ENCODE measurements at regions not wholly inside any gene's neighbourhood (a gene's known extent, or its start where the extent isn't known, plus 50 kb on each side); places are given as distances from the start of the nearest gene placed in this dataset.
"Not testable (repeated sequence)": the region's sequence is repeated elsewhere in the genome, so short reads cannot be mapped to it uniquely, and the experiment has no call there.

DNA sequence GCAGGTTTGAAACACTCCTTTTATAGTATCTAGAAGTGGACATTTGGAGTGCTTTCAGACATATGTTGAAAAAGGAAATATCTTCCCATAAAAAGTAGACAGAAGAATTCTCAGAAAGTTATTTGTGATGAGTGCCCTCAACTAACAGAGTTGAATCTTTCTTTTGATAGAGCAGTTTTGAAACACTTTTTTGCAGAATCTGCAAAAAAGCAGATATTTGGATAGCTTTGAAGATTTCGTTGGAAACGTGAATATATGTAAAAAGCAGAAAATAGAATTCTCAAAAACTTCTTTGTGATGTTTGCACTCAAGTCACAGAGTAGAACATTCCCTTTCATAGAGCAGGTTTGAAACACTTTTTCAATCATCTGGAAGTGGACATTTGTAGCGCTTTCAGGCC, 676.4 kb upstream of the ZNF337 start:
- DNase-seq: not testable (repeated sequence)

DNA sequence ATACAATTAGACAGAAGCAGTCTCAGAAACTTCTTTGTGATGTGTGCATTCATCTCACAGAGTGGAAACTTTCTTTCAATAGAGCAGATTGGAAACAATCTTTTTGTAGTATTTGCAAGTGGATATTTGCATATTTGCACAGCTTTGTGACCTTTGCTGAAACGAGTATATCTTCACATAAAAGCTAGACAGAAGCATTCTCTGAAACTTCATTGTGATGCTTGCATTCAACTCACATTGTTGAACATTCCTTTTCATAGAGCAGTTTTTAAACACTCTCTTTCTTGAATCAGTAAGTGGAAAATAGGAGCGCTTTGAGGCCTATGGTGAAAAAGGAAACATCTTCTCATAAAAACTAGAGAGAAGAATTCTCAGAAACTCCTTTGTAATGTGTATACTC, 657.9 kb upstream of the ZNF337 start:
- no peak for DNase-seq

DNA sequence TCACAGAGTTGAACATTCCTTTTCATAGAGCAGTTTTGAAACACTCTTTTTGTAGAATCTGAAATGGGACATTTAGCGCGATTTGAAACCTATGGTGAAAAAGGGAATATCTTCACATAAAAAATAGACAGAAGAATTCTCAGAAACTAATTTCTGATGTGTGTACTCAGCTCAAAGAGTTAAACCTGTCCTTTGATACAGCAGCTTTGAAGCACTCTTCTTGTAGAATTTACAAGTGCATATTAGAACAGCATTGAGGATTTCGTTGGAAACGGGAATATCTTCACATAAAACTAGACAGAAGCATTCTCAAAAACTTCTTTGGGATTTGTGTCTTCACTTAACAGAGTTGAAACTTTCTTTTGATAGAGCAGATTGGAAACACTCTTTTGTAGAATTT, 650.7 kb upstream of the ZNF337 start:
- DNase-seq: no peak

DNA sequence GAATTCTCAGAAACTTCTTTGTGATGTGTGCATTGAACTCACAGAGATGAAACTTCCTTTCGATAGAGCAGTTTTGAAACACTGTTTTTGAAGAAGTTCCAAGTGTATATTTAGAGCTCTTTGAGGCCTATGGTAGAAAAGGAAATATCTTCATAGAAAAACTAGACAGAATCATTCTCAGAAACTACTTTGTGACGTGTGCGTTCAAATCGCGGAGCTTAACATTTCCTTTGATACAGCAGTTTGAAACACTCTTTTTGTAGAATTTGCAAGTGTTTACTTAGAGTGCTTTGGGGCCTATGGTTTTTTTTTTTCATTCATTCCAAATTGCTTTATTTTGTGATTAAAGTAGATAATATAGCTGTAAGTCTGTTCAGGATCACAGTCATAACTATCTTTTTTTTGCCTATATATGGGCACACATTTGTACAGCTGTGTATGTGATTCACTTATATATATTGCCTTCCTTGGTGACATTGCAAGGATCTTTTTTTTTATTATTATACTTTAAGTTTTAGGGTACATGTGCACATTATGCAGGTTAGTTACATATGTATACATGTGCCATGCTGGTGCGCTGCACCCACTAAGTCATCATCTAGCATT, 643.9 kb upstream of the ZNF337 start:
- not testable (repeated sequence) for DNase-seq

DNA sequence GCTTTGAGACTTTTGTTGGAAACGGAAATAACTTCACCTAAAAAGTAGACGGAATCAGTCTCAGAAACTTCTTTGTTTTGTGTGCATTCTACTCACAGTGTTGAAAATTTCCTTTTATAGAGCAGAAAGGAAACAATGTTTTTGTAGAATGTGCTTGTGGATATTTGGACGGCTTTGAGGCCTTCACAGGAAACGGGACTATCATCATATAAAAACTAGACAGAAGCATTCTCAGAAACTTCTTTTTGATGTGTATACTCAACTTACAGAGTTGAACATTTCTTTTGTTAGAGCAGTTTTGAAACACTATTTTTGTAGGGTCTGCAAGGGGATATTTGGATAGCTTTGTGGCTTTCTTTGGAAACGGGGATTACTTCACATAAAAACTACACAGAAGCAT, 627.5 kb upstream of the ZNF337 start:
- no peak for DNase-seq

DNA sequence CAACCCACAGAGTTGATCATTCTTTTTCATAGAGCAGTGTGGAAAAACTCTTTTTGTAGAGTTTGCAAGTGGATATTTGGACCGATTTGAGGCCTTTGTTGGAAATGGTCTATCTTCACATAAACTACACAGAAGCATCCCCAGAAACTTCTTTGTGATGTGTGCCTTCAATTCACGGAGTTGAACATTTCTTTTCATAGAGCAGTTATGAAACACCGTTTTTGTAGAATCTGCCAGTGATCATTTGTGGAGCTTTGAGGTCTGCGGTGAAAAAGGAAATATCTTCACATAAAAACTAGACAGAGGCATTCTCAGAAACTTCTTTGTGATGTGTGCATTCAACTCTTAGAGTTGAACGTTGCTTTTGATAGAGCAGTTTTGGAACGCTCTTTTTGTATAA, 618.4 kb upstream of the ZNF337 start:
- no peak for DNase-seq

DNA sequence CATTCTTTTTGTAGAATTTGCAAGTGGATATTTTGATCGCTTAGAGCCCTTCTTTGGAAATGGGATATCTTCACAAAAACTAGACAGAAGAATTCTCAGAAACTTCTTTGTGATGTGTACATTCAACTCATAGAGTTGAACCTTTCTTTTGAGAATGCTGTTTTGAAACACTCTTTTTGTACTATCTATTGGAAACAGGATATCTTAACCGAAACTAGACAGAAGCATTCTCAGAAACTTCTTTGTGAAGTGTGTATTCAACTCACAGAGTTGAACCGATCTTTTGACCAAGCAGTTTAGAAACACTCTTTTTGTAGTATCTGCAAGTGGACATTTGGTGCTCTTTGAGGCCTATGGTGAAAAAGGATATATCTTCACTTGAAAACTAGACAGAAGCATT, 613.1 kb upstream of the ZNF337 start:
- DNase-seq: not testable (repeated sequence)

DNA sequence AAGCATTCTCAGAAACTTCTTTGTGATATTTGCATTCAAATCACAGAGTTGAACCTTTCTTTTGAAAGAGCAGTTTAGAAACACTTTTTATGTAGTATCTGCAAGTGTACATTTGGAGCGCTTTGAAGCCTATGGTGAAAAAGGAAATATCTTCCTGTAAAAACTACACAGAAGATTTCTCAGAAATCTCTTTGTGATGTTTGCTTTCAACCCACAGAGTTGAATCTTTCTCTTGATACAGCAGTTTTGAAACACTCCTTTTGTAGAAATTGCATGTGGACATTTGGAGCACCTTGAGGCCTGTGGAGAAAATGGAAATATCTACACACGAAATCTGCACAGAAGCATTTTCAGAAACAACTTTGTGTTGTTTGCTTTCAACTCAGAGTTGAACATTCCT, 612.3 kb upstream of the ZNF337 start:
- DNase-seq: no peak

DNA sequence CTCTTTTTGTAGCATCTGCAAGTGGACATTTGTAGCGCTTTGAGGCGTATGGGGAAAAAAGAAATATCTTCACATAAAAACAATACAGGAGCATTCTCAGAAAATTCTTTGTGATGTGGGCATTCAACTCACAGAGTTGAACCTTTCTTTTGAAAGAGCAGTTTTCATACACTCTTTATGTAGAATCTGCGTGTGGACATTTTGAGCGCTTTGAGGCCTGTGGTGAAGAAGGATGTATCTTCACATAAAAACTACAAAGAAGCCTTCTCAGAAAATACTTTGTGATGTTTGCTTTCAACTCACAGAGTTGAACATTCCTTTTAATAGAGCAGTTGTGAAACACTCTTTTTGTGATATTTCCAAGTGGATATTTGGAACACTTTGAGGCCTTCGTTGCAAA, 598.4 kb upstream of the ZNF337 start:
- DNase-seq: no peak

DNA sequence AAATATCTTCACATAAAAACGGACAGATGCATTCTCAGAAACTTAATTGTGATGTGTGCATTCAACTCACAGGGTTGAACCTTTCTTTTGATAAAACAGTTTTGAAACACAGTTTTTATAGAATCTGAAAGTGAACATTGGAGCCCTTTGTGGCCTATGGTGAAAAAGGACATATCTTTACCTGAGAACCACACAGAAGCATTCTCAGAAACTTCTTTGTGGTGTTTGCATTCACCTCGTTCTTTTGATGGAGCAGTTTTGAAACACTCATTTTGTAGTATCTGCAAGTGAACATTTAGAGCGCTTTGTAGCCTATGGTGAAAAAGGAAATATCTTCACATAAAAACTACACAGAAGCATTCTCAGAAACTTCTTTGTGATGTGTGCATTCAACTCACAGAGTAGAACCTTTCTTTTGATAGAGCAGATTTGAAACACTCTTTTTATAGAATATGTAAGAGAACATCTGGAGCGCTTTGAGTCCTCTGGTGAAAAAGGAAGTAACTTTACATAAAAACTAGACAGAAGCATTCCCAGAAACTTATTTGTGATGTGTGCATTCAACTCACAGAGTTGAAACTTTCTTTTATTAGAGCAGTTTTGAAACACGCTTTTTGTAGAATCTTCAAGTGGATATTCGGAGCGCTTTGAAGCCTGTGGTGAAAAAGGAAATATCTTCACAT, 591.9 kb upstream of the ZNF337 start:
- not testable (repeated sequence) for DNase-seq

DNA sequence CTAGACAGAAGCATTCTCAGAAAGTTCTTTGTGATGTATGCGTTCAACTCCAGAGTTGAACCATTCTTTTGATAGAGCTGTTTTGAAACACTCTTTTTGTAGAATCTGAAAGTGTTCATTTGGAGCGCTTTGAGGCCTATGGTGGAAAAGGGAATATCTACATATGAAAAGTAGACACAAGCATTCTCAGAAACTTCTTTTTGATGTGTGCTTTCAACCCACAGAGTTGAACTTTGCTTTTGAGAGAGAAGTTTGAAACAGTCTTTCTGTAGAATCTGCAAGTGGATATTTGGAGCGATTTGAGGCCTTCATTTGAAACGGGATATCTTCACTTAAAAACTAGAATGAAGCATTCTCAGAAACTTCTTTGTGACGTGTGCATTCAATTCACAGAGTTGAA, 582.6 kb upstream of the ZNF337 start:
- DNase-seq: no peak

DNA sequence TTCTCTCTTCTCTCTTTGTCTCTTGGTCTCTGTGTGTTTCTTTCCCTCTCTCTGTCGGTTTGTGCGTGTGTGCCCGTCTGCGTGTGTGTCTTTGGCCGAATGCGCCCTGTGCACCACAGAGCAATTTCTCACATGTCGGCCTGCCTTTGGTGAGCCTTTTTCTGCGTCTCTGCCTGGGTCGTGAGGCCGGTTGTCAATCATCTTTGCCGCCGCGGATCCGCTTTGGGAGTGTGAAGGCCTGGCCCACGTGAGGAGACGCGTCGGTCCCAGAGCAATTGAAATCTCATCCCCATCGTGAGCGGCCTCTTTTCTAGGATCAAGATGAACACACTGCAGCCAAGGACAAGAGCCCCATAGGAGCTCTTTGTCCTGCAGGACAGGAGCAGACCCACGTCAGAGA, 580.7 kb upstream of the ZNF337 start:
- DNase-seq: no peak

DNA sequence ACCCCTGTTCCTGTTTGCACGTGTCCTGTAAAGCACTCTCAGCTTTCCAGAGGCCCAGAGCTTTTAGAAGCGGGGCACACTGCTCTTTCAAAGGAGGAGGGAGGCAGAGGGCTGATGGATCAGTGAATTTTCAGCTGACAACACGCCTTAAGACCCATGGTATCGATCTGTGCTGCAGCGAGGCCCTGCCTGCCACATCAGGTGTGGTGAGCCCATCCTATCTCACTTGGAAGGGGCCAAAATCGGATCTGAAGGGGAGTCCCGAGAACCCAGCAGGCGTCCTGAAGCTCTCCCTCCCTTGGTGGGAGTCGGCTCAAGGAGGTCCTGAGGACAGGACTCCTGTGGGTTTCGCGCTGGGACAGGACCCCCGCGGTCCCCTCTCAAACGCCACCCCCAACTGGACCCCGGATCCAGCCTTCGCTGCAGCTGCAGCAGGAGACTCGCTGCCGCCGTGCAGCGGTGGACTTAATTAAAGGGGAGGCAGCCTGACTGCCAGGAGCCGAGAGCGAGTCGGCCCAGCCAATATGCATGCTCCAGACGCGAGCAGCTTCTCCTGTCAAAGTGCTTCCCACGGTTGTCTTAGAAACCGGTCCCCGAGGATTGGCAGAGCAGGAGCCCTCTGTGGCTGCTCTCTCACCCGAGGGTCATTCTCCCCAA, 580.0 kb upstream of the ZNF337 start:
- peak; percentile 10 for DNase-seq

DNA sequence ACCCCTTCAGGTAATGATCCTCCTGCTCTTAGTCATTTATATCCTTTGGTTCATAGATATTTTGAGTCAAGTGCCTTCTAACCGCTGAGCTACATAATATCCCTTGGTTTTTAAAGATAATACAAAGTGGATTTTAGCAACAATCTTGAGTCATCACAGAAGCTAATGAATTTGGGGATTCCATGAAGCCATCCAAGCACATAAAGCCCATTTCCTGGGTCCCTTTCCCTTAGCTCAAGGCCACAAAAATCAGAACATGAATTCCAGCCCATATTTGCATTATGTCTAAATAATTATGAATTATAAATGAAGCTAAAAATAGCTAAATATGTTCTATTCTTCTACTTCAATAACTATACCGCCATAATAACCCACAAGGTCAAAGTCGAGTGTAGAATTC, 572.1 kb upstream of the ZNF337 start:
- DNase-seq: not testable (repeated sequence)

DNA sequence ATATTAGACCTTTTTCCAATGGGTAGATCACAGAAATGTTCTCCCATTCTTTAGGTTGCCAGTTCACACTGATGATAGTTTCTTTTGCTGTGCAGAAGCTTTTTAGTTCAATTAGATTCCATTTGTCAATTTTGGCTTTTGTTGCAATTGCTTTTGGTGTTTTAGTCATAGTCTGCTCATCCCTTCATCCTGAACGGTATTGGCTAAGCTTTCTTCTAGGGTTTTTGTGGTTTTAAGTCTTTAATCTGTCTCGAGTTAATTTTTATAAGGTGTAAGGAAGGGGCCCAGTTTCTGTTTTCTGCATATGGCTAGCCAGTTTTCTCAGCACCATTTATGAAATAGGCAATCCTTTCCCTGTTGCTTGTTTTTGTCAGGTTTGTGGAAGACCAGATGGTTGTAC, 564.3 kb upstream of the ZNF337 start:
- not testable (repeated sequence) for DNase-seq

DNA sequence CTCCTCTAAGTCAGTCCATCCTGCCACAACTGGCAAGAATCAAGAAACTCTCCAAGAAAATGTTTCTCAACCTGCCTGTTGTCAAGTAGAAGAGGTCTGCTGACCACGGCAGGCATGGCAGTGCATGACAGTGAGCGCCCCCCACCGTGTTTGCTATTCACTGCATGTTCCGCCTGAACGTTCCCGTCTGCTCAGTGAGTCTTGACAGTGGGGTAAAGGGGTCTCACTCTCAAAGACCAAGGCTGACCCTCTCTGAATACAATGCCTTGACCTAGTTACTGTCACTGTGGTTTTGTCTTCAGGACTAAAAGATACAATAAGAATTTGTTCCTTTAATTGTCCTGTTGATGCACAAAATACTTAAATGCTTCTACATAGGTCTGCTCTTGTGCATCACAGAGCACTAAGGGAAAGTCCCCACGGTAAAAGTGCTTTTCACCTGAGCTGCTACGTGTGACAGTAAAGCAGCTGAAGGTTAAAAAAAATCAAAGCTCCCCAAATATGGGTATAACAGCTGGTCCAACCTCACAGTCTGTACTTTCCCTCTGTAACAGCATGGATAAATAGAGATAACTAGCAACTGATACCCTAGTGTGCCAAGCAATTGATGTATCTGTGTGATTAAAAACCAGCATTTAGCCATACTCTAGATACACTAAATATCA, 555.8 kb upstream of the ZNF337 start:
- not testable (repeated sequence) for DNase-seq

DNA sequence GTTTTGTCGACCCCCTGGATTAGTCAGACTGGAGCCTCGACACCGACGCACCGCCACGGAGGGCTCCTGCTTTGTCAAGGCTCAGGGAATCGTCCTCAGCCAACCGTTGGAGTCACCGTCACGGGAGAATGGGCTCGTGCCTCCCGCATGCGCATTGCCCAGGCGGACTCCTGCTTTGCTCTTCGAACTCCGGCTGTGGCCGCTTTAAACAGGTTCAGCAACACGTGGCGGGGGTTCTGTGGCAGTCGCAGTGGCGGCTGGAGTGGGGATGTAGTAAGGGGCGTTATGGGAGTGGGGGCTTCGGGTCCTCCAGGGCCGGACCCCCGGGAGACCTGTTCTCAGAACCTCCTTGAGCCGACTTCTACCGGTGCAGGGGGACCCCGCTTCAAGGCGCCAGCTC, 554.7 kb upstream of the ZNF337 start:
- DNase-seq: not testable (repeated sequence)

DNA sequence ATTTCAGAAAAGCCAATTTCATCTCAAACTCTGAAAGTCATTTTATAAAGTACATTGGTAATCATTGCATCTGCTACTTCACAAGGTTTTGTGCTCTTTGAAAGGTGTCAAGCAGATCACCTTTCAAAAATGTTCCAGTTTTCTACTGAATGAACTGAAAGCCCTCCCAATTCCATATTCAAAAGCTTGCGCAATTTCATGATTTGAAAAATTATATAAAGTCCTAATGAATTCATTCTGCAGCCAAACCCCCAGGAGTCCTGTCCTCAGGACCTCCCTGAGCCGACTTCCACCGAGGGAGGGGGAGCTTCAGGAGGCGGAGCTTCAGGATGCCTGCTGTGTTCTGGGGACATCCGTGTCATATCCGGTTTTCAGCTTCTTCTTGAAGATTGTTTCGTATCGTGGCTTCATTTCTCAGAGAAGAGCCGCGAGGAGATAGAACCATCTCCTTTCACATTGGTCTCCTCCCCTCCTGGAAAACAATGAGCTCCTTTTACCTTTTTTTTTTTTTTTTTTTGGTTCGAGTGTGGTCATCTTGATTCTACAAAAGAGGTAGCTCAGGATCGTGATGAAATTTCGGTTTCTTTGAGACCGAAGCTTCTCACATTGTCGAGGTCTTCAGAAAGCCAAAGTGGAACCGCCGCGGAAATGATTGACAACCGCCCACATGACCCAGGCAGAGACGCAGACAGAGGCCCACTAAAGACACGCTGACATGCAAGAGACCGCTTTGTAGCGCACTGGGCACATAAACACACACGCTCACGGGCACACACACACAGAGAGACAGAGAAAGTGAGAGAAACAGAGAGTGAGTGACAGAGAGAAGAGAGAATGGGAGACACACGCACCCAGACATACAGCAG, 553.8 kb upstream of the ZNF337 start:
- DNase-seq: not testable (repeated sequence)

DNA sequence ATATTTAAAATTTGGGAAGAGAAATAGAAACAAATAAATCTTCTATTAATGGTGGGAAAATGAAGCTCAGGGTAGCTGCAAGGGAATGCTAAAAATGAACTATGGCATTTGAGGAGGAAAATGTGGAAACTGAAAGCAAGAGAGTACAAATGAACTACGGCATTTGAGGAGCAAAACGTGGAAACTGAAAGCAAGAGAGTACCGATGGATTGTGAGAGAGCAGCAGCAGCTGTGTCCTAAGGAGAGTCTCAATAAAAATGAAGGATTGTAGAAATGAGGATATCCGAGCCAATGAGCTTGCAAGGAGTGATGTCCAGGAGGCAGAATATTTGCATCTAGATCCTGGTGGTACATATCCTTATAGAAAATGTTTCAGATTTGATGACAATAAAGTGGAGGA, 547.1 kb upstream of the ZNF337 start:
- no peak for DNase-seq

DNA sequence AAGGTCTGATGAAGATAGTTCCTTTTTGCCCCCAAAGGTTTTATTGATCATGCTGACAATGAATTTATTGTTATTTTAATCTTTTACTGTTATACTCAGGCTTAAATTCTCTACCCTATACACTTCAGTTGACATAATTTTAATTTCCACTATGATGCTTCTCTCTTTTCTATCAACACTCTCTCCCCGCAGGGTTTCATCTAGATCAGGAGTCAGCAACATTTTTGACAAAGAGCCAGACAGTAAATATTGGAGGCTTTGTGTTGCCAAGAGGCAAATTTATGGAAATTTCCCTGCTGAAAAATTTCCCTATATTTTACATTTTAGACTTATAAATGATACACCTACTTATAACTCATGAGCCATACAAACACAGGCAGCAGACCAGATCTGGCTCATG, 524.0 kb upstream of the ZNF337 start:
- peak; percentile 13 for DNase-seq

DNA sequence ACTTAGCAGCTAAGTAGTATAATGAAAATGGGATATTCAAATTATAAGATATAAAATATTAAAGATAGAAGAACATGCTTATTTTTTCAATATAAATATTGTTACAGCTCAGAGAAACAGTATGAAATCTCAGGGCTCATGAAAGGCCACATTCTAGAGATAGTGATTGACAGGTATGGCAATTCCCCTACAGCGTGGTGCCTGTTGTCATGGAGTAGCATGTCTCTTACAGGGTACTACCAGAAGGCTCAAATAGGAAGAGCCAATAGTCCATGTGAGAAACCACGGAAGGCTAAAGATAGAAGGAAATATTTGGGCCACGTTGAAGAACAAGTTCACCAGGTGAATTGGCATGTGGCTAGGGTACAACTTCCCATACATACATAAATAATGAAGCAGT, 522.9 kb upstream of the ZNF337 start:
- DNase-seq: not testable (repeated sequence)

DNA sequence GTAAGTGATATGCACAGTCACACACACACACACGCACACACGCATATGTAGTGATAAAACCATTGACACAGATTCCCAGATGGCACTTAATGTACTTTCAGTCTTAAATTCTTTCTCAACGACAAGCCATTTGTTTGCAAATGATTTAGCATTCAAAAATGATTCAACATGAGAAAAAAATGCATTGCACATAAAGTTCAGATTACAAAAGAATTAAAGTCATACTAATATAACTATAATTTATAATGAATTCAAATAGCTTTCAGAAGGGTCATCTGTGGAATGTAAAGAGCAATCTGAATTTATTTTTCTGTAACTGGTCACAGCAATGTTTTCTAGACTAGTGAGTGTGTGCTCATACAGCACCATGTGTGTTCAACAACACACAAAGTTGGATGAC, 521.6 kb upstream of the ZNF337 start:
- peak; percentile 72 for DNase-seq

DNA sequence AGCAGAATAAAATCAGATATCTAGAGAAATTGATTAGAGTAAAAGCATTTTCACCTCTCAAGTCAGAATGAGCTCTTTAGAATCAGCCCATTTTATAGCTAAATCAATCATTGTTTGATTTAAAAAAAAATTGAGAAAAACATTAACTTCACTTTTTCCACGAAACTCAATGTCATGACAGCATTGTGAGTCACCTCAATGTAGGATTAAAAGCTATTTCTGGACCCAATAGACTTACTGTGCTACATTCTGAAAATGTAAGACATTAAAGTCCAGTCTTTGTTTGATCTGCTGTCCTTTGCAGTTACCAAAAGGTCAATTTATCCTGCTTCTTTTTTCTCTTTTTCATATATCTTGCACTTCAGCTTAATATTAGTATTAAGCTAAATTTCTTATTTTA, 519.4 kb upstream of the ZNF337 start:
- peak; percentile 61 for DNase-seq

Data from EL (cell line).